GM18520 (cell line): ENCODE measurements at regions not wholly inside any gene's neighbourhood (a gene's known extent, or its start where the extent isn't known, plus 50 kb on each side); places are given as distances from the start of the nearest gene placed in this dataset.

Experiments
- ATAC-seq: cut with Tn5 transposase; IDR thresholded peaks from one replicate; pipeline ENCODE4 v1.9.1; 2021; ENCODE audit not compliant: unreplicated experiment

DNA sequence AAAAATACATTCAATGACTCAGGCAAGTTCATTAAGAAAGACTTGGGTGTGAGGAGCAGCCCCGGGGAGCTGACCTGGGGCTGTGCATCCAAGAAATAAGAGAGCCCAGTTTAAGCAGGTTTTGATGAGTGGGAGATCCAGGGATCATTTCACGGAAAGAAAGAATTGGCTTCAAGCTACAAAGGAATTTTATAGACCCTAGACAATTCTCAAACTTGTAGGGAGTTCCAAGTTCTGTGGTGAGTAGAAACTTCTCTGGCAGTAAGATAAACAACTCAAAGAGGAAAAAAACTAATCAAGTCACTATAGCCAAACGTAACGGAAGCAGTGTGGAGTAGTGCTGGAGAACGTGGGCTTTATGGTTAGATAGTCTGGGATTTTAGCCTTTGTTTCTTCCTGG is 175.7 kb upstream of the DDHD1 start:
- ATAC-seq: no peak

DNA sequence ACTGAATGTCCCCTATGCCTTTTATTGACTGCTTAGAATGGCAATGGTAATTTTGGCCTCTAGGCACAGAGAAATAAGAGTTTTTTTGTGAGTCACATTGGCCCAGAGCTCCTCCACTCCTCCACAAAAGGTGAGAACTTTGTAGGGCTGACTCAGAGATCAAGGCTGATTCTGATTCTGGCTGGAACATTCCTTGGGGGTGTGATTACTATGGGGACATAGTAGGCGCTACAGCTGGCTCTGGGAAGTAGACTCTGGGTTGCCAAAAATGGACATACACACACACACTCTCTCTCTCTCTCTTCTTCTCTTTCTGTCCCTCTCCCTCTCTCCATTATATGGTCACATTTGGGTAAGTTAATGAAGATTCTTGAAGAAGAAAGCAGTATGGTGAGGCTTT is 174.6 kb upstream of the DDHD1 start:
- no peak for ATAC-seq

DNA sequence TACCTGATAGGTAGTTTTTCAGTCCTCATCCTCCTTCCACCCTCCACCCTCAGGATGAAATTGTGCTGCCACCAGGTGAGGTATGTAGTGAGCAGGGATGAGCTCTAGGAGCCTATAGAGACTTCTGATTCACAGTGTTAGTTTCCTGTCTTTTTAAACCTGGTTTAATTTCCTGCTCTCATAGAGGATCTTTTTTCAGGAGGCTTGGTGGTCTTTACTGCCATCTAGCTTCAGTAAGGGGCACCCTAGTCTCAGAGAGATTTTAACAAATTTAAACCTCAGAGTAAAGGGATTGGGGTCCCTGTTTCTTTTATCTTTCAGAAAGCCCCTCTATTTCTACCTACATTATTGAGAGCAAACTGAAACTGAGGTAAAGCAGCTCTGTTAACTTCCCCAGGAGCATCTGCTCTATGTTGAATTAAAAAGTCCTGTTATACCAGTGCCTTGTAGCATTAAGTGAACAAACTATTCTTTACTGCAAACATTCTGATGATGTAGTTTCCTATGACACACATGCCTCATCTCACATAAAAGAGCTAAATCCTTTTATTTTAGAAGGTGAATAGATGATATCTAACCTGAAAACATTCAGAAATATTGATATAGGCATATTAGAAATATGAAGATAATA is 172.2 kb upstream of the DDHD1 start:
- no peak for ATAC-seq

DNA sequence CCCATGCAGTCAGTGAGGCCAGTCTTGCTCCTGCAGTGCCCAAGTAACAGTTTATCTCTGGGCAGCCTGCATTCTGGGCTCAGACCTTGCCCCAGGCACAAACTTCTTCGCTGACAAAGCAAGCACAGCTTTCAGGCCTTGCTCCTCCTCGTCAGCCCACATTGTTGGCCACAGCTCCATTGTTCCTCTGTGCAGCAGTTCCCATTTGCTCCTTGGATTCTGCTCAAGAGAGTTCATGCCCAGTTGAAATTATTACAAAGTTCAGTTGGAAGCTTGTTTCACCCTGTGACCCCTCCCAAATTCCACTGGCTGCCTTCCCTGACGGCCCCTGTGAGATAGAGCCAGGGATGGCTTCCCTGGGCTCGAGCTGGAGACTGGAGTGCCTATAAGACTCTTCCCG is 163.4 kb upstream of the DDHD1 start:
- ATAC-seq: no peak

DNA sequence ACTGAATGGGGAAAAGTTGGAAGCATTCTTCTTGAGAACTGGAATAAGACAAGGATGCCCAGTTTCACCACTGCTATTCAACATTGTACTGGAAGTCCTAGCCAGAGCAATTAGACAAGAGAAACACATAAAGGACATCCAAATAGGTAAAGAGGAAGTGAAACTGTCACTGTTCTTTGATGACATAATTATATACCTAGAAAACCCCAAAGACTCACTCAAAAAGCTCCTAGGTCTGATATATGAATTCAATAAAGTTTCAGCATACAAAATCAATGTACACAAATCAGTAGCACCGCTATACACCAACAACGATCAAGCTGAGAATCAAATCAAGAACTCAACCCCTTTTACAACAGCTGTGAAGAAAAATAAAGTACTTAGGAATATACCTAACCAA is 157.3 kb upstream of the DDHD1 start:
- ATAC-seq: peak; percentile 94

DNA sequence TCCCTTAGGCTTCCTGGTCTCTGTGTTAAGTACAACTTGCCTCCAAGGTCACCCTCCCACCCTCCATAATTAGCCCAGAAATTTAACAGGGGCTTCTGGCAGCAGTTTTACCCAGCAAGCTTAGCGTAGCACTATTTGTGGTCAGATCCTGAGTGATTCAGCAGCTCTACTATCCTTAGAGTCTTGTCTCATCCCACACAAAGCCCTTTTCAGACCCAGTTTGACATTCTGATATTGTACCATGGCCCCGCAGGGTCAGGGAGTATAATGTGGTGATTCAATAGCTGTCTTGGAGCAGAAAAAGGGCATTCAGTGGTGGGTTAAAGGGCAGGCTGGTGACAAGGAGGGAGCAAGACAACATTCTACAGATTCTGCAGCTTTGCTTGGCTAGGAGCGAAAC is 153.8 kb upstream of the DDHD1 start:
- ATAC-seq: no peak

DNA sequence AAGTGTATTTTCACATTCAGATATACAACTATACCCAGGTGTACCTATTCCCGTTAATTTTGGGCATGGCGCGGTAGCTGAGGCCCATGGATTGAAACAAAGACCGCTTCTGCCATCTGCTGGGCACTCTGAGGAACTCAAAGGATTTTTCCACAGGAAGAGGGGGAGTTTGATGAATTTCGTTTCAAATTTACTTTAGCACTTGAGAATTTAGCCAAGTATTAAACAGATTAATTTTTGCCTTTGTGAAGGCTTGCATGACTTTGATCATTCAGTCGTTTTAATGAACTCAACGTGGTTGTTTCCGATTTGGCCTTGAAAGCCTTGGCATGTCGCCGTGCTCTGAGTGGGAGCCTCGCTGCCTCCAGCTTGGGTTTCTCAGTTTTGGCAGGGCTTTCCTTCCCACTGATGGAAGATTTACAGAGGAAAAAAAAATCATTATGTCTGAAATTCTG is 153.2 kb upstream of the DDHD1 start:
- ATAC-seq: no peak

DNA sequence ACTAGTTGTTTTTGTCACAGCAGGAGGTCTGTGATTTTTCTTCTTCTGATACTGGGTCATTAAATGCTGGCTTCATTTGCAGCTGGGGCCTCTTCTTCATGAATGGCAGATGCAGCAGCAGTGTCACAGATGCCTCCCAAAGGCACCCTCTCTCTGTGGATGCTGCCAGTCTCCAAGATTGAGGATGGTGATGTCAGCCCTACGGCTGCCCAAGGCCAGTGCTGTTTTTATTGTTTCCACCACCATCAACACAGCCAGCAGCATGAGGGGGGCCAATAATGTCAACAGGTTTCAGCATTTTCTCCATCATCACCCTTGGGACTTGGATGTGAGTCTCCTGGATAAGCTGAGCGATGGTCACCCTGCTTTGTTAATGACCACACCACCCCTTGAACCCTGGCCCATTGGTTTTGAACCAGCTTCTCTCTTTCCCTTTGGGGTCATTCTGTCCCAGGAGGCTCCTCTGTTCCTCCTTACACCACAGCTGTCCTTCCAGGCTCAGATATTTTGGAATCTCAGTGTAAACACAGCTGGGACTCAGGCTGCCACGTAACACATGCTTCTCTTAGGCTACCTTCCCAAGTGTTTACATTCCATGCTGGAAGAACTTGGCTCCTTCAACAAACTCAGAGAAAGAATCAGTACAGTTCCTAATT is 151.7 kb upstream of the DDHD1 start:
- ATAC-seq: no peak

DNA sequence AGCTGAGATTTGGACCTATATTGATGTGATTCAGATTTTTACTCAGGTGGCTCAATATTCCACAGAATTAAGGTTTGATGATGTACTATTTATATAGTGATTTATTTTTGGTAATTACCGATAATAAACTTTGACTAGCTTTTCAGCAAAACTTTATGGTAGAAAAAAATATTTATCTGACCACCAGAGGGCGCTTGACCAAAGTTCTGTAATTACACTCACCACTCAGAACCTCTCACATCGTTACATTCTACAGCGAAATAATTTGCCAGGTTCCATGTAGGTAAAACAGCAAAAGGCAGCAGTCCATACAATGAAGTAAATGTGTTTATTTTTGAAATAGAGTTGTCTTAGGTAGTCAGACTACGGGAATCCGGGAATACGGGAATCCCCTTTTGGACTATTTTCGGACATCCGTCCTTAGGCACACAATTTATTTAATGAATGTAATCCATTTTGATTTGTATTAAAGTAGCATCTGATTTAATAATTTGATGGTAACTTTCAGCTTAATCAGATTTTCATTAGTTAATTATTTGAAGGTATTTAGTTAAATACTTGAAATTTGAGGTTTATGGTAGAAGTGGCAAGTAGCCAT is 143.0 kb upstream of the DDHD1 start:
- ATAC-seq: no peak

DNA sequence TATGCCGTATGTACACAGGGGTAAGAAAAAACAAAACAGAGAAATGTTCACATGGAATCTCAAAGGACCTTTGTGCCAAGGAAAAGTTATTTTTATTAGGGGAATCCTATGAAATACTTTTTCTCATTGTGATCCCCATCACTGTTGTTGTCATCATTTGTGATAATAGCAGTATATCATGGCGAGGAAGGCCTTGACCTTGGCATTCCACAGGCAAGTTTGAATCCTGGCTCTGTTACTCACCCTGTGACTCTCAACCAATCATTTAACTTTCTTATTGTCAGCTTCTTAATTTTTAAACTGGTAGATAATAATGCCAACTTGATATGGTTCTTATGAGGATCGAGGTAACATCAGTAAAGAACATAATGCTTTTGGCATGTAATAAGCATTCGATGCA is 142.2 kb upstream of the DDHD1 start:
- ATAC-seq: no peak

DNA sequence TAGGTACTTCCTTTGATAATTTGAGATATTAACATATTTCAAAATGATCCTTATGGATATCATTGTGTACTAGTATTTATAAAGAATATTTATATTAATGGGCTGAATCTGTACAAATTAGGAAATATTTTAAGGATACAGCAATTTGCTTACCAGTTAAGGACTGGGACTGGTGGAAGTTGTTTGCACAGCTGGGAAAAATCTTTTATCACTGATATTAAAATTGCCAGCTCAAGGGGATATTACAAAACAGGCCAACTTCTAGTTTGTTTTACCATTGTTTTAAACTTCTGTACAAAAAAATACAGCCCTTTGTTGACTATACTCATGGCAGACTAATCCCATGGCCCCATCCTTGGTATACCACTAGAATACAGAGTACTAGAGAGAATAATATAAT is 133.2 kb upstream of the DDHD1 start:
- ATAC-seq: no peak

DNA sequence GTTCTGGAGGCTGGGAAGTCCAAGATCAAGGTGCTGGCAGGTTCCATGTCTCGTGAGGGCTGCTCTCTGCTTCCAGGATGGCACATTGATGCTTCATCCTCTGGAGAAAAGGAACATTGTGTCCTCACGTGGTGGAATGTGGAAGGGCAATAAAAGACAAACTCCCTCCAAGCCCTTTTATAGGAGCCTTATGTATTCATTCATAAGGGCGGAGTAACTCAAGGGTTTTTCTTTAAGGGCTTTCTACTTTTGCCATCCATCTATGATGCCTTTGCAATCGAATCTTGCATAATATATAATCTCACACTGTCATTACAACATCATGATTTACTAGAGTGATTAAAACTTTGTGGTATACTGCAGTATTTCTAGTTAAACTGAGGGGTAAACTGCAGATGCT is 132.7 kb upstream of the DDHD1 start:
- ATAC-seq: no peak

DNA sequence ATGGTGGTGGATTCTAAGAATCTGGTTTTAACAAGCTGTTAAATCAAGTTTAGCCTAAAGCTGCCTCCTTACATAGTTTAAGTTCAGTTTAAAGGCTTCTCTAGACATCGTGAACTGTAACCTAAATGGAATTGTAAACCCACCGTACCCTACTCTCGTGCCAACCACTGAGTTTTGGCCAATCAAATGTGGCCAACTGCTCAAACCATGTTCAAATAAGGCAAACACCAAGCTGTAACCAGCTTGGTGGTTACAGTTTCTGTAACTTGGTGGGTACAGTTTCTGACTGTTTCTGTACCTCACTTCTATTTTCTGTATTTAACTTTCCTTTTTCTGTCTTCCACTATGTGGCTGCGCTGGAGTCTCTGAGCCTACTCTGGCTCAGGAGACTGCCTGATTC is 131.9 kb upstream of the DDHD1 start:
- no peak for ATAC-seq

DNA sequence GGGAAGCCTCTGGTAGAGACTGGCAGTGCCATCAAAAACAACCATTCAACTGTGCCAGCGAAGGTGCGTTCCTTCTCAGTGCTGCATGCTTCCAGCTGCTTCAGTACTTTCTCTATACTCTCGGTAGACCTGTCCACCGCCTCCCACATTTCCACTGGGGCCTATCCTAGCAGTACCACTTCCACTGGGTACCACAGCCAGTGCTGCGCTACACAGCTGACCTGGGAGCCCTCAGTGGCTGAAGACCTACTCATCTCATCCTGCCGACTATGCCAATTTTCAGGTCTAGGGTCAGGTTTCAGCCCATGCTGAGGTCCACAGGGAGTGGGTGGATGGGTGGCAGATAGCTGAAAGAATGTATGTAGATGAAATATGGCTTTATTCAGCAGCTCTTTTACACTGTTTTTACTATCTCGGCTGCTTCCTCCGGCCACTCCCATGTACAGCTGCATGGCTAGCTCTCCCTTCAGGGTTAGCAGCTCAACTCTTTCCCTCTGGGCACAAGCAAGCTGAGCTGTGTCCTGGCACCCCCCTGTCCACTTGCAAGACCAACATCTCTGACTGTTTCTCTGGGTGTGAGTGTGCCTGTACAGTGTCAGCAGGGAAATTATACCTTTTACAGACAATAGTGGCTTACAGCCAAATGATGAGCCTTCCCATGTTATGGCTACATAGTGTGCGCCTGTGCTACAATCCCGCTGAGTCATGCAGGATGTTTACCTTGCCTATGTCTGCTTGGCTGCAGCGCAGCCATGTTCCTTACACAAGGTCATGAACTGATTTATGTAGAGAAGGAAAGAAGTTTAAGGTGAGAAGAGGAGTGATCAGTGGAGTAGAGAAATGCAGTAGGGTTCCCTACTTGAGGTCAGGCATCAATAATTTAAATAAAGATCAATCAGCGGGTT is 125.7 kb upstream of the DDHD1 start:
- no peak for ATAC-seq

DNA sequence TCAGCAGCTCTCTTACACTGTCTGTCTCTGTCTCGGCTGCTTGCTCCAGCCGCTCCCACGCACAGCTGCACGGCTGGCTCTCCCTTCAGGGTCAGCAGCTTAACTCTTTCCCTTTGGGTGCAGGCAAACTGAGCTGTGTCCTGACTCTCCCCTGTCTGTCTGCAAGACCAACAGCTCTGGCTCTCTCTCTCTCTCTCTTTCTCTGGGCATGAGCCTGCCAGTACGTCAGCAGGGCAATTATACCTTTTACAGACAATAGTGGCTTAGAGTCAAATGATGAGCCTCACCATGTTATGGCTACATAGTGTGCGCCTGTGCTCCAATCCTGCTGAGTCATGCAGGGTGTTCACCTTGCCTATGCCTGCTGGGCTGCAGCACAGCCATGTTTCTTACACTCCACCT is 120.5 kb upstream of the DDHD1 start:
- ATAC-seq: no peak

DNA sequence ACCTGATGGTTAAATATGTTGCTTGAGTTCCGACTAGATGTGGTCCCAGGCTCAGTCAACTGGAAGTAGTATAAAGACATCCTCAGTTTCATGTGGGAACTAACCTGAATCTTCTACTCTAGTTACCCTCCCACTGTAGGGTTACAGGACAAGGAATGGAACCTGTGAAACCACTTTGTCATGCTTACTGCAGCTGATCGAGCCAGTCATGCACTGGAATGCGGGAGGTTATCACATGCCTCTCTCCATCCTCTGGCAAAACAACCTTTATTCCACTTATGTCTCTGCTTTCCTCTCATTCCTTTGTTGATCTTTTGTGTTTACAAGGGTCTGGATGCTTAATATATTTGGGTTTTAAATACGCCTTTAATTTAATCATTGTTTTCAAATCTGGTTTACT is 111.9 kb upstream of the DDHD1 start:
- ATAC-seq: no peak

DNA sequence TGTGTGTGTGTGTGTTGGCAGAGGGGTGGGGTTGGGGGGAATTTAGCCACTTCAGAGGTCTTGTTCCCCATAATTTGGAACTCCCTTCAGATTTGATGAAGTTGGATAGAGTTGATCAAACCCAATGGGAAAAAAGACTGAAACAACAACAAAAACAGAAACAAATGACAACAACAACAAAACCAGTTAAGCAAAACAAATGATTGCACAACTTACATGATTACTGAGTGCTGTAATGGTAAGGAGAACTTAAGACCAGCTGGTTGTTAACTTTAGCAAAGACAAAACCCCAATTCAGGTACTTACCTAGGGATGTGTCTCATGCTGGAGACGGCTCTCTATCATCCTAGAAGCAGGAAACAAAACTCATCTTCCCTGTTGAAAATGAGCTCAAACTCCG is 107.8 kb upstream of the DDHD1 start:
- no peak for ATAC-seq

DNA sequence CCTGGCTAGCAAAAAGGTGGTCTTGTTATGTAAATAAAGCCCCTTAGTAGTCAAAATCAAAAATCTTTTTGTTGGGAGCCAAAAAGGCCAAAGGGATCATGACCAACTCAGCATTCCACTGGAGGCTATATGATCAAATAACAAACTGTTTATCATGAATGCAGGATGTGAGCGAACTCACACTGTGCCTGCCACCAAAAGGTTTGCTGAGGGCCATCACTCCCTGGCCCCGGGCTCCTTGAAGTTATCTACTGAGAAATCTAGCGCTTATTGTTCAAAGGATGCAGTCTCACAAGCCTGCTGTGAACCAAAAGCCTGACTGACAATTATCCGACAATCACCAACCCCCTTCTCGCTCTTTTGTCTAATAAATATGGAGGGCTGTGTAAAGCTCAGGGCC is 107.2 kb upstream of the DDHD1 start:
- ATAC-seq: no peak

DNA sequence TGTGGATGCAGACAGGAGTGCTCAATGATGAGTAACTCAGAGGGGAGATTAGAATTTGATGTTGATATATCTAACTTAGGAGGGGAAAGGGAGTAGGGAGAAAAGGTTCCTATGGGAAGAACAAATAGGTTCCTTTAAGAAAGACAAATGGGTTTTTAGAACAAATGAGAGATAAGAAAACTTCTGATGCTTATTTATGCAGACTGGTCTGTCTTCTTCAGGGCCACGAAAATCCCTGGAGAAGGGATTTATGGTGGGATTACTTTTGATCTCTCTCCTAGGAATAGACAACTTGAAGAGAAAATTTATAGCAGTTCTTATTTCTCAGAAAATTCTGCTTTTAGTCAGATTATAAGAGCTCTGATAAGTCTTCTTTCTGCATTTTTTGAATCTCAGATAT is 99.0 kb upstream of the DDHD1 start:
- ATAC-seq: no peak

DNA sequence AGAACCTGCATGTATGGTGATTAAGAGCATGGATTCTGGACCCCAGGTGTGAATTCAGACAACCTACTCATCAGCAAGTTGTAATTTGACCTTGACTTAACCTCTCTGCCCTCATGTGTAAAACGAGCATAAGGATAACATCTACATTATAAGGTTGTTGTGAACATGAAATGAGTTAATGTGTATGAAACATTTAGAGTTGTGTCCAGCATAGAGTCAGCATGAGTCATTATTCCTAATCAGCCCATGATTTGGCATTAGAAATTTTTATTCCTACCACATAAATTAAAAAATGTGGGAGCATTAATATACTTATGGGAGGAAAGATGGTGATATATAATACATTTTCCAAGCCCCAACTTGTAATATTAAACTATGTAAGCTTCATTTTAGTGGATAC is 95.9 kb upstream of the DDHD1 start:
- no peak for ATAC-seq

DNA sequence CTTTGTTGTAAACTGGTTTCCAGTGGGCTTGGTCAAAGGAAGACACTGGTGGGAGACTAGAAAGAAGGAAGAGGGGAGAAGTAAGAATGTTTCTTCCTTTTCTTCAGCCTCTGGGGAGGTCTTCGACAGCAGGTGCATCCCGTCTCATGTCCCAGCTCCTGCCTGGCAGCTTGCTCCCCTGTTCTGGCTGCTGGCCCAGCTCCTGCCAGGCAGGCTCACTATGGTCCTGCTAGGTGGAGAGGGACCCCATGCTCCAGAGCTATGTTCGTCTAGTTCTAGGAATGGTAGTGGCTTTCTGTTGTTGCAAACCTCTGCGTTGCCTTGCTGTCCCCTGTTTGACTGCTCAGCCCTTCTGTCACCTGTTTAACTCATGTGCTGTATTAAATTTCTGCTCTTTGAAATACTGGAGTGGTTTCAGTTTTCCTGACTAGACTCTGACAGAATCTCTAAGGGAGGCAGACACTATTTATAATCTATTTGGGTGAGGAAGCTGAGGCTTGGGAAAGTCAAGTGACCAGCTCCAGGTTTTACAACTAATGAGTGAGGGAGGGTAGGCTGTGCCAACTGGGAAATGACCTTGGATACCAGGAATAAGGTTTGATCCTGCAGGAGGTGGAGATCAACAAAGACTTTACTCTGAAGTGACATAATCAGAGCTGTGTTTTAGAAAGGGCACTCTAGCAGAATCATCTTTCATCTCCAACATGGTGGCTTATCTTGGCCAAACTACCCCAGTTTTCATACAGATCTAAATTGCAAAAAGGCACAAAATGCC is 94.7 kb upstream of the DDHD1 start:
- ATAC-seq: no peak
